H1 (cell line): ENCODE measurements at regions not wholly inside any gene's neighbourhood (a gene's known extent, or its start where the extent isn't known, plus 50 kb on each side); places are given as distances from the start of the nearest gene placed in this dataset.

Experiments
- CTCF ChIA-PET: fragments of 300-600 bp; sonication (Branson Sonifier 250); formaldehyde crosslinking; loops from one replicate; lab custom pipeline; 2021; ENCODE audit not compliant: partially characterized antibody; lab: Charles Lee
- POLR2A ChIA-PET: fragments of 300-600 bp; sonication (Branson Sonifier 250); formaldehyde crosslinking; loops from one replicate; lab custom pipeline; 2021; ENCODE audit warnings: inconsistent platforms; ENCODE audit not compliant: partially characterized antibody; lab: Charles Lee
- DNase-seq, 2 experiments: peaks; one replicate each; pipeline versions ENCODE4 v3.0.0 to v3.0.0-alpha.2; 2010 to 2022; ENCODE audit warnings: low spot score in 2 of 2, low read depth in 1 of 2, mixed read lengths in 1 of 2
- FAIRE-seq: peaks from 2 replicates; lab custom pipeline; 2011; peaks lifted over from hg19 to GRCh38; lab: Jason Lieb, UNC
- H2AFZ ChIP-seq: 2 replicates; pipeline ENCODE4 v1.8.1; 2012; ENCODE audit warnings: low read length, inconsistent platforms
- H2AK5ac ChIP-seq: 2 replicates; pipeline ENCODE4 v1.6.1; 2013; ENCODE audit warnings: low read depth, low read length
- H2BK120ac ChIP-seq: replicated peaks from 2 replicates; pipeline ENCODE3; 2013; ENCODE audit warnings: low read depth, low read length, inconsistent platforms
- H2BK12ac ChIP-seq: 2 replicates; pipeline ENCODE4 v1.6.1; 2013; ENCODE audit warnings: low read depth, low read length
- H2BK15ac ChIP-seq: 2 replicates; pipeline ENCODE4 v1.6.1; 2013; ENCODE audit warnings: low read length
- H2BK20ac ChIP-seq: 2 replicates; pipeline ENCODE4 v1.6.1; 2013; ENCODE audit warnings: low read length
- H2BK5ac ChIP-seq: 2 replicates; pipeline ENCODE4 v1.6.1; 2013; ENCODE audit warnings: low read depth, low read length
- H3K14ac ChIP-seq: 2 replicates; pipeline ENCODE4 v1.6.1; 2013; ENCODE audit warnings: inconsistent platforms; ENCODE audit not compliant: insufficient read length
- H3K18ac ChIP-seq: 2 replicates; pipeline ENCODE4 v1.6.1; 2013; ENCODE audit warnings: low read length; ENCODE audit errors: extremely low read depth
- H3K23ac ChIP-seq: 2 replicates; pipeline ENCODE4 v1.6.1; 2013; ENCODE audit warnings: inconsistent platforms; ENCODE audit not compliant: insufficient read length
- H3K23me2 ChIP-seq: 2 replicates; pipeline ENCODE4 v1.6.1; 2013; ENCODE audit warnings: low read depth, low read length
- H3K27ac ChIP-seq: 2 replicates; pipeline ENCODE4 v1.6.1; 2011; ENCODE audit warnings: low read depth, low read length, inconsistent platforms
- H3K27me3 ChIP-seq, 4 experiments: replicated peaks in 1 of 4; 1 replicate in 1 of 4; 2 replicates in 3 of 4; pipeline versions ENCODE4 v1.6.1 to v1.8.1; 2011 to 2013; ENCODE audit warnings: low read length in 3 of 4, mild to moderate bottlenecking in 3 of 4, inconsistent platforms in 2 of 4, mixed read lengths in 2 of 4, moderate library complexity in 1 of 4; ENCODE audit not compliant: control insufficient read depth in 3 of 4, insufficient read depth in 3 of 4; ENCODE audit errors: extremely low read depth in 1 of 4
- H3K36me3 ChIP-seq, 4 experiments: 2 replicates each; pipeline versions ENCODE4 v1.6.1 to v1.8.1; 2011 to 2013; ENCODE audit warnings: mild to moderate bottlenecking in 4 of 4, low read length in 3 of 4, moderate library complexity in 2 of 4, control low read depth in 1 of 4, inconsistent platforms in 1 of 4; ENCODE audit not compliant: insufficient read depth in 4 of 4, control insufficient read depth in 2 of 4
- H3K4ac ChIP-seq: replicated peaks from 2 replicates; pipeline ENCODE3; 2013; ENCODE audit warnings: low read length, low read depth, mixed read lengths, inconsistent platforms; ENCODE audit not compliant: insufficient read length
- H3K4me1 ChIP-seq, 4 experiments: replicated peaks in 1 of 4; 1 replicate in 1 of 4; 2 replicates in 3 of 4; pipeline versions ENCODE4 v1.6.1 to v1.8.1; 2011 to 2013; ENCODE audit warnings: low read length in 3 of 4, inconsistent platforms in 2 of 4, mixed read lengths in 1 of 4; ENCODE audit not compliant: insufficient read depth in 4 of 4, control insufficient read depth in 3 of 4
- H3K4me2 ChIP-seq, 2 experiments: 2 replicates each; pipeline versions ENCODE4 v1.6.1 to v1.8.1; 2011 to 2013; ENCODE audit warnings: low read depth in 2 of 2, low read length in 2 of 2, control low read depth in 1 of 2, inconsistent platforms in 1 of 2, mild to moderate bottlenecking in 1 of 2; ENCODE audit not compliant: insufficient read depth in 1 of 2
- H3K4me3 ChIP-seq, 4 experiments: fragments of 200-600, 300-600 bp in 1 of 4; sonication (generic), shearing (Covaris generic), sonication (Bioruptor Twin) in 1 of 4; 2 replicates each; pipeline versions ENCODE4 v1.5.1 to v1.8.1; 2011 to 2016; ENCODE audit warnings: low read length in 4 of 4, low read depth in 3 of 4, control low read depth in 2 of 4, inconsistent platforms in 2 of 4, mild to moderate bottlenecking in 2 of 4, mixed read lengths in 1 of 4, moderate library complexity in 1 of 4; ENCODE audit not compliant: insufficient read depth in 2 of 4; ENCODE audit errors: extremely low read depth in 1 of 4
- H3K56ac ChIP-seq: replicated peaks from 2 replicates; pipeline ENCODE3; 2013; ENCODE audit warnings: low read depth, mild to moderate bottlenecking, mixed read lengths, low read length, inconsistent platforms; ENCODE audit not compliant: insufficient read length
- H3K79me1 ChIP-seq: 2 replicates; pipeline ENCODE4 v1.6.1; 2013; ENCODE audit warnings: low read depth, low read length, control low read depth
- H3K79me2 ChIP-seq, 2 experiments: 2 replicates each; pipeline versions ENCODE4 v1.6.1 to v1.8.1; 2012 to 2013; ENCODE audit warnings: low read length in 2 of 2, mild to moderate bottlenecking in 2 of 2, inconsistent platforms in 1 of 2; ENCODE audit not compliant: insufficient read depth in 2 of 2, control insufficient read depth in 1 of 2
- H3K9ac ChIP-seq, 4 experiments: replicated peaks in 1 of 4; 1 replicate in 1 of 4; 2 replicates in 3 of 4; pipeline versions ENCODE4 v1.6.1 to v1.8.1; 2011 to 2013; ENCODE audit warnings: low read depth in 3 of 4, low read length in 3 of 4, control low read depth in 2 of 4, mild to moderate bottlenecking in 2 of 4, moderate library complexity in 2 of 4, inconsistent platforms in 1 of 4; ENCODE audit errors: extremely low read depth in 1 of 4
- H3K9me3 ChIP-seq, 2 experiments: 2 replicates each; pipeline versions ENCODE4 v1.6.1 to v1.8.1; 2012 to 2013; ENCODE audit warnings: mild to moderate bottlenecking in 2 of 2, moderate library complexity in 2 of 2, control low read depth in 1 of 2, inconsistent platforms in 1 of 2, low read depth in 1 of 2, low read length in 1 of 2, mixed read lengths in 1 of 2; ENCODE audit not compliant: insufficient read depth in 2 of 2
- H4K20me1 ChIP-seq, 2 experiments: replicated peaks in 1 of 2; 2 replicates each; pipeline versions ENCODE3 to v1.8.1; 2011 to 2013; ENCODE audit warnings: inconsistent platforms in 2 of 2, low read length in 2 of 2, mild to moderate bottlenecking in 1 of 2; ENCODE audit not compliant: insufficient read depth in 2 of 2, control insufficient read depth in 1 of 2
- H4K5ac ChIP-seq: 2 replicates; pipeline ENCODE4 v1.6.1; 2013; ENCODE audit warnings: low read length, low read depth, mixed read lengths, inconsistent platforms; ENCODE audit not compliant: insufficient read length
- H4K8ac ChIP-seq: 2 replicates; pipeline ENCODE4 v1.8.0; 2013; ENCODE audit warnings: mild to moderate bottlenecking, moderate library complexity, low read length, inconsistent platforms; ENCODE audit not compliant: insufficient read depth; ENCODE audit errors: extremely low read depth
- H4K91ac ChIP-seq: replicated peaks from 2 replicates; pipeline ENCODE3; 2013; ENCODE audit warnings: low read length, mixed read lengths, inconsistent platforms; ENCODE audit not compliant: insufficient read length
- HDAC6 ChIP-seq: IDR thresholded peaks from one replicate; pipeline ENCODE4 v1.7.1; 2012; ENCODE audit warnings: low read depth, mild to moderate bottlenecking, inconsistent platforms, low read length, moderate library complexity
- SAP30 ChIP-seq: fragments of 300-600 bp; sonication (generic); IDR thresholded peaks from 2 replicates; pipeline ENCODE4 v1.7.1; 2012; ENCODE audit warnings: low read length, moderate library complexity, mild to moderate bottlenecking, inconsistent platforms; ENCODE audit not compliant: insufficient read depth, insufficient replicate concordance
- SP1 ChIP-seq: IDR thresholded peaks from 2 replicates; pipeline ENCODE4 v1.6.1; 2011; ENCODE audit warnings: low read depth, low read length
- SP4 ChIP-seq: IDR thresholded peaks from 2 replicates; pipeline ENCODE4 v1.6.1; 2012; ENCODE audit warnings: low read length, inconsistent platforms
- TBP ChIP-seq: IDR thresholded peaks from 2 replicates; pipeline ENCODE4 v1.6.1; 2011; ENCODE audit warnings: low read depth, low read length, improper control_type of control experiment
- TCF12 ChIP-seq: IDR thresholded peaks from 2 replicates; pipeline ENCODE4 v1.6.1; 2011; ENCODE audit warnings: low read depth, mild to moderate bottlenecking, low read length
- WGBS, 2 experiments: shearing (Covaris generic) in 1 of 2; methylation state at CpG; one replicate each; pipeline versions ENCODE4 v1.1.6 to v1.1.7; 2013 to 2015; ENCODE audit warnings: low lambda C conversion rate in 2 of 2, mixed read lengths in 2 of 2, inconsistent platforms in 1 of 2, low coverage in 1 of 2, missing lambda C conversion rate in 1 of 2; ENCODE audit not compliant: insufficient replicate concordance in 2 of 2, insufficient coverage in 1 of 2, insufficient read length in 1 of 2; ENCODE audit errors: extremely low coverage in 1 of 2, missing lambda C conversion rate in 1 of 2; 5-methylcytosine and 5-hydroxymethylcytosine counted together
- TF ChIP-seq, protein P1 (sequence below), 3 experiments: IDR thresholded peaks; 1 replicate in 2 of 3; 2 replicates in 1 of 3; pipeline versions ENCODE4 v1.5.1 to v1.6.1; 2011; ENCODE audit warnings: low read length in 3 of 3, mild to moderate bottlenecking in 3 of 3, inconsistent platforms in 2 of 3, low read depth in 1 of 3, moderate library complexity in 1 of 3; ENCODE audit not compliant: insufficient read depth in 1 of 3; ENCODE audit errors: control extremely low read depth in 1 of 3
- TF ChIP-seq, protein P2 (sequence below): IDR thresholded peaks from 2 replicates; pipeline ENCODE4 v1.6.1; 2012; ENCODE audit warnings: inconsistent platforms

DNA sequence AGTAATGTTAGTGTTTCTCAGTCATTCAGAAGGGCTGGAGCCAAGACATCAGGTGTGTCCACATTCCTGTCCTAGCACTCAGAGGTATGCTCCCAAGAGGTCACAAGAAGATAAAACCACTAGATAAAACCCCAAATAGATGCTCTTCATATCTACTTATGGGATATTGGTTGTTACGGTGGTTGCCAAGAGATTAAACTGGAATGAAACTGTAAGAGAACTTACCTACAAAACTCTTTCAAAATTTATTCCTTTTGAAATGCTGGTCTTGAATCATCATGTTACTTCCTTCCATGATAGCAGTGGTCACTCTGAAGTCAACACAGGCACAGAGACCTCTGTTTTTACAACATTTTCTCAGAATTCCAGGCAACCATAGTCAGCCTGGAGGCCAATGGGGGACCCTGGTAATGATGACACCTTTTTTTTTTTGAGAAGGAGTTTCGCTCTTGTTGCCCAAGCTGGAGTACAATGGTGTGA is 122.4 kb upstream of the WSCD1 start:
- Histone ChIP-seq H3K4me3 (no peak overlapping the region), H3K27ac (no peak overlapping the region), H3K4ac (no peak overlapping the region), H2AFZ (no peak overlapping the region), H3K18ac (no peak overlapping the region), H3K4me1 (no peaks in the 10 kb centered on the region), H3K79me1 (no peaks in the 10 kb centered on the region), H3K36me3 (no peaks in the 10 kb centered on the region), H3K9ac (no peak overlapping the region), H2BK15ac (no peak overlapping the region), H3K4me2 (no peak overlapping the region), H2BK20ac (no peak overlapping the region), H2AK5ac (no peak overlapping the region), H4K5ac (no peak overlapping the region), H2BK120ac (no peak overlapping the region), H4K20me1 (no peaks in the 10 kb centered on the region), H3K27me3 (peaks cover 0 to 1% (median 0%) of the 10 kb centered on the region in 4 experiments; a peak in 2 of 7 replicates), H3K23me2 (no peaks in the 10 kb centered on the region), H3K56ac (no peak overlapping the region), H3K14ac (no peak overlapping the region), H4K91ac (no peak overlapping the region), H2BK5ac (no peak overlapping the region), H3K23ac (no peak overlapping the region), H3K9me3 (peaks cover 3 to 6% of the 10 kb centered on the region in 2 experiments; a peak in 2 of 4 replicates), H3K79me2 (no peaks in the 10 kb centered on the region), H2BK12ac (no peak overlapping the region), H4K8ac (no peak overlapping the region)
- 87% methylated on average over 2 of the region's 2 CpGs; no CpG with 5 or more reads in 1 of the 2 experiments for WGBS, 2 experiments
- ChIA-PET POLR2A (no interaction called here), CTCF (interaction anchor here (0.9 kb wide), 1 partner anchor 17 kb away, joined by 3 read pairs; no protein-coding TSS in a partner anchor)
- TF ChIP-seq SP1 (no peak), SP4 (no peak), HDAC6 (no peak), TCF12 (no peak), SAP30 (no peak), TBP (no peak)
- TF ChIP-seq, protein P1, sequence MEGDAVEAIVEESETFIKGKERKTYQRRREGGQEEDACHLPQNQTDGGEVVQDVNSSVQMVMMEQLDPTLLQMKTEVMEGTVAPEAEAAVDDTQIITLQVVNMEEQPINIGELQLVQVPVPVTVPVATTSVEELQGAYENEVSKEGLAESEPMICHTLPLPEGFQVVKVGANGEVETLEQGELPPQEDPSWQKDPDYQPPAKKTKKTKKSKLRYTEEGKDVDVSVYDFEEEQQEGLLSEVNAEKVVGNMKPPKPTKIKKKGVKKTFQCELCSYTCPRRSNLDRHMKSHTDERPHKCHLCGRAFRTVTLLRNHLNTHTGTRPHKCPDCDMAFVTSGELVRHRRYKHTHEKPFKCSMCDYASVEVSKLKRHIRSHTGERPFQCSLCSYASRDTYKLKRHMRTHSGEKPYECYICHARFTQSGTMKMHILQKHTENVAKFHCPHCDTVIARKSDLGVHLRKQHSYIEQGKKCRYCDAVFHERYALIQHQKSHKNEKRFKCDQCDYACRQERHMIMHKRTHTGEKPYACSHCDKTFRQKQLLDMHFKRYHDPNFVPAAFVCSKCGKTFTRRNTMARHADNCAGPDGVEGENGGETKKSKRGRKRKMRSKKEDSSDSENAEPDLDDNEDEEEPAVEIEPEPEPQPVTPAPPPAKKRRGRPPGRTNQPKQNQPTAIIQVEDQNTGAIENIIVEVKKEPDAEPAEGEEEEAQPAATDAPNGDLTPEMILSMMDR (IDR thresholded peaks at IDR 0.05; ENCODE audit: control extremely low read depth in 1 of 3, insufficient read depth in 1 of 3, low read depth in 1 of 3, low read length in 3 of 3), result no peak
- TF ChIP-seq, protein P2, sequence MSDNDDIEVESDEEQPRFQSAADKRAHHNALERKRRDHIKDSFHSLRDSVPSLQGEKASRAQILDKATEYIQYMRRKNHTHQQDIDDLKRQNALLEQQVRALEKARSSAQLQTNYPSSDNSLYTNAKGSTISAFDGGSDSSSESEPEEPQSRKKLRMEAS, result no peak
- DNase-seq (no peak), FAIRE-seq (no peak)
